Thyroid gland (tissue), 4 donors: ENCODE measurements at regions not wholly inside any gene's neighbourhood (a gene's known extent, or its start where the extent isn't known, plus 50 kb on each side); places are given as distances from the start of the nearest gene placed in this dataset.

Experiments
- CTCF ChIP-seq, 6 experiments: fragments of 200-600 bp in 3 of 6; fragments of 450-650 bp in 3 of 6; sonication (generic) in 3 of 6; IDR thresholded peaks; one replicate each; pipeline ENCODE4 v1.5.1; 2016 to 2019; ENCODE audit warnings: antibody characterized with exemption in 6 of 6, mild to moderate bottlenecking in 2 of 6, inconsistent platforms in 1 of 6, moderate library complexity in 1 of 6
- POLR2A ChIP-seq, 2 donors: fragments of 450-650 bp; IDR thresholded peaks; one replicate each; pipeline ENCODE4 v1.6.1; 2017; ENCODE audit warnings: antibody characterized with exemption in 2 of 2, mild to moderate bottlenecking in 2 of 2, moderate library complexity in 1 of 2

GRCh38 chr12:107322063-107322462 lies 228.7 kb upstream of the CRY1 start:
- TF ChIP-seq CTCF (IDR thresholded peaks at IDR 0.05) (no peak), POLR2A (IDR thresholded peaks at IDR 0.05) (no peak)
